ENCODE measurements at regions not wholly inside any gene's neighbourhood (a gene's known extent, or its start where the extent isn't known, plus 50 kb on each side); places are given as distances from the start of the nearest gene placed in this dataset.

DNA sequence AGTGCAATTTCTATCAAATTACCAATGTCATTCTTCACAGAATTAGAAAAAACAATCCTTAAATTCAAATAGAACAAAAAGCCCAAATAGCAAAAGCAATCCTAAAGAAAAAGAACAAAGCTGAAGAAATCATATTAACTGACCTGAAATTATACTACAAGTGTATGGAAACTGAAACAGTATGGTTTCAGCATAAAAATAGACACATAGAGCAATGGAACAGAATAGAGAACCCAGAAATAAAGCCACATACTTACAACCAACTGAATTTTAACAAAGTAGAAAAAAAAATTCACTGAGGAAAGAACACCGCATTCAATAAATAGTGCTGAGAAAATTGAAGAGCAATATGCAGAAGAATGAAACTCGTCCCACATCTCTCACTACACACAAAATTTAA is 142.0 kb upstream of the CHRM2 start:
- H3K9me3 ChIP-seq, result no peaks in the 10 kb centered on the region
- WGBS, 2 donors, result 53 to 71% methylated on average over 2 of the region's 2 CpGs
- intact Hi-C loops (cut with DNase I), result no loop called here
- H3K4me1 ChIP-seq, result no peaks in the 10 kb centered on the region
- H3K27me3 ChIP-seq, result no peaks in the 10 kb centered on the region
- no peak overlapping the region for H3K4me3 ChIP-seq
- H3K36me3 ChIP-seq, result no peaks in the 10 kb centered on the region
- no peak overlapping the region for H3K27ac ChIP-seq
- TF ChIP-seq POLR2A (IDR thresholded peaks at IDR 0.05), result no peak
- no peak for TF ChIP-seq EP300 (IDR thresholded peaks at IDR 0.05)
- TF ChIP-seq, protein P1, sequence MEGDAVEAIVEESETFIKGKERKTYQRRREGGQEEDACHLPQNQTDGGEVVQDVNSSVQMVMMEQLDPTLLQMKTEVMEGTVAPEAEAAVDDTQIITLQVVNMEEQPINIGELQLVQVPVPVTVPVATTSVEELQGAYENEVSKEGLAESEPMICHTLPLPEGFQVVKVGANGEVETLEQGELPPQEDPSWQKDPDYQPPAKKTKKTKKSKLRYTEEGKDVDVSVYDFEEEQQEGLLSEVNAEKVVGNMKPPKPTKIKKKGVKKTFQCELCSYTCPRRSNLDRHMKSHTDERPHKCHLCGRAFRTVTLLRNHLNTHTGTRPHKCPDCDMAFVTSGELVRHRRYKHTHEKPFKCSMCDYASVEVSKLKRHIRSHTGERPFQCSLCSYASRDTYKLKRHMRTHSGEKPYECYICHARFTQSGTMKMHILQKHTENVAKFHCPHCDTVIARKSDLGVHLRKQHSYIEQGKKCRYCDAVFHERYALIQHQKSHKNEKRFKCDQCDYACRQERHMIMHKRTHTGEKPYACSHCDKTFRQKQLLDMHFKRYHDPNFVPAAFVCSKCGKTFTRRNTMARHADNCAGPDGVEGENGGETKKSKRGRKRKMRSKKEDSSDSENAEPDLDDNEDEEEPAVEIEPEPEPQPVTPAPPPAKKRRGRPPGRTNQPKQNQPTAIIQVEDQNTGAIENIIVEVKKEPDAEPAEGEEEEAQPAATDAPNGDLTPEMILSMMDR (IDR thresholded peaks at IDR 0.05), result no peak
- no peak for TF ChIP-seq POLR2AphosphoS5 (IDR thresholded peaks at IDR 0.05)
- DNase-seq, result no peak

DNA sequence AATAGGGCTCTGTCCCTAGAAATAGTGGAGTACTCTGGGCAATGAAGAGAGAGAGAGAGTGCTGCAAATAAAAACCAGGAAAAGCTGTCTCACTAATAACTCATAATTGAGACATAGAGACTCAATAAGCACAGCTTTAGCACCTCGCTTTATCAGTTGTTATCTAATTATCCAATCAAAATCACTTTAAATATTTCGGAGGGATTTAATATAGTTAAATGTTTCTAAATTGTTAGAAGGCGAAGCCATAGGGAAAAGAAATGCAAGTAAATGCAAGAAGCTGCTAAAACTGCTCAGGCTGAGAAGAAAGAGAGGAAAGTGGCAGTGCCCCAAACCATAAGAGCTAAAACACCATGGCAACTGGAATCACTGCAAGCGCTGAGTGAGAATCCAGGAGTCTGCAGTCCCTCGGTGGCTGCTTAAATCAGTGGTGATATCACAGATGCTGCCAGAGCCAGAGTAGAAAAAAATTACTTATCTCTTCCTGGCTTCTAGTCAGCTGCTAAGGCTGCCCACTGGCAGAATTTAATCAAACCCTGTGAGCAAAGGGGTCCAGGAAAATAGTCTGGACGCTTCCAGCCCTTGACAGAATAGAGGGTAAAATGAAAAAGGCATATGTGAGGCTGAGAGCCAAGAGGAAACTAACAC is 150.4 kb upstream of the CHRM2 start:
- Histone ChIP-seq H3K9me3 (no peaks in the 10 kb centered on the region), H3K4me3 (no peak overlapping the region), H3K4me1 (no peaks in the 10 kb centered on the region), H3K36me3 (no peaks in the 10 kb centered on the region), H3K27ac (no peak overlapping the region), H3K27me3 (no peaks in the 10 kb centered on the region)
- WGBS, 2 donors, result 80 to 84% methylated on average over 6 of the region's 6 CpGs
- DNase-seq, result no peak
- intact Hi-C loops (cut with DNase I), result no loop called here
- TF ChIP-seq, protein P1 (IDR thresholded peaks at IDR 0.05), result no peak
- TF ChIP-seq EP300 (IDR thresholded peaks at IDR 0.05), result no peak
- TF ChIP-seq POLR2A (IDR thresholded peaks at IDR 0.05), result no peak
- TF ChIP-seq POLR2AphosphoS5 (IDR thresholded peaks at IDR 0.05), result no peak

DNA sequence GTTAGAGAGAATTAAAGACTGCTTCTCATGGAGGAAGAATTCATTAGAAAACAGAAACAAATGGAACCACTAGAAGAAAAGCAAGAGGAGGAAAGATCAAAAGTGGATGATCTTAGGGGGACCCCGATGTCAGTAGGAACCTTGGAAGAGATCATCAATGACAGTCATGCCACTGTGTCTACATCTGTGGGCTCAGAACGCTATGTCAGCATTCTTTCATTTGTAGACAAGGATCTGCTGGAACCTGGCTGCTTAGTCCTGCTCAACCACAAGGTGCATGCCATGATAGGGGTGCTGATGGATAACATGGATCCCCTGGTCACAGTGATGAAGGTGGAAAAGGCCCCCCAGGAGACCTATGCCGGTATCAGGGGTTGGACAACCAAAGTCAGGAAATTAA is 154.4 kb upstream of the CHRM2 start:
- WGBS, 2 donors, result 89 to 93% methylated on average over 3 of the region's 3 CpGs

DNA sequence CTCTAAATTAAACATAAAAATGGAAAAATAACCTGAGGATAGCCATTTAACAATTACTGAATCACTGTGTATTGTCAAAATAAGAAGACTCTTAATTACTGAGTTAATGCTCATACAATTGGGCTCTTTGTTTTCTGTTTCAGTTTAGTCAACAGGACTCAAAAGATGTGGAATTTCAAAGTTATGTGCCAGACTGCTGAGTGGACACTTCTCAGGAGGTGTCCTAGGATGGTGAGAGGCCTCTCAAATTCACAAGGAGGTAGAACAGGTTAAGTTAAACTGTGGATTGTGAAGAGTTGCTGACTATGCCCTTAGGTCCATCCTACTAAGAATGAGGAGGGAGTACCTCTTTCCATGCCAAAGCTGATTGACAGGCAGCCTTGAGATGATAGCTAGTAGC is 157.7 kb upstream of the CHRM2 start:
- H3K27ac ChIP-seq, result peak overlapping the region in 1 of 4 donors; percentile 18
- H3K9me3 ChIP-seq, result no peaks in the 10 kb centered on the region
- no peaks in the 10 kb centered on the region for H3K27me3 ChIP-seq
- peaks cover 0 to 28% (median 7%) of the 10 kb centered on the region in 4 donors for H3K4me1 ChIP-seq
- no peak overlapping the region for H3K4me3 ChIP-seq
- DNase-seq, result no peak
- intact Hi-C loops (cut with DNase I), result no loop called here
- TF ChIP-seq, protein P1 (IDR thresholded peaks at IDR 0.05), result no peak
- TF ChIP-seq EP300 (IDR thresholded peaks at IDR 0.05) (no peak), POLR2A (IDR thresholded peaks at IDR 0.05) (no peak), POLR2AphosphoS5 (IDR thresholded peaks at IDR 0.05) (no peak)
- no peaks in the 10 kb centered on the region for H3K36me3 ChIP-seq

More for the DNA sequence above, 154.4 kb upstream of the CHRM2 start:
- no peak overlapping the region for H3K27ac ChIP-seq
- TF ChIP-seq EP300 (IDR thresholded peaks at IDR 0.05), result no peak
- no peak for TF ChIP-seq POLR2AphosphoS5 (IDR thresholded peaks at IDR 0.05)
- TF ChIP-seq, protein P1 (IDR thresholded peaks at IDR 0.05), result no peak
- TF ChIP-seq POLR2A (IDR thresholded peaks at IDR 0.05), result no peak
- no peaks in the 10 kb centered on the region for H3K9me3 ChIP-seq
- DNase-seq, result no peak
- no peaks in the 10 kb centered on the region for H3K27me3 ChIP-seq
- H3K4me3 ChIP-seq, result no peak overlapping the region
- peaks cover 0 to 19% (median 3%) of the 10 kb centered on the region in 4 donors for H3K4me1 ChIP-seq
- H3K36me3 ChIP-seq, result no peaks in the 10 kb centered on the region
- intact Hi-C loops (cut with DNase I), result no loop called here

DNA sequence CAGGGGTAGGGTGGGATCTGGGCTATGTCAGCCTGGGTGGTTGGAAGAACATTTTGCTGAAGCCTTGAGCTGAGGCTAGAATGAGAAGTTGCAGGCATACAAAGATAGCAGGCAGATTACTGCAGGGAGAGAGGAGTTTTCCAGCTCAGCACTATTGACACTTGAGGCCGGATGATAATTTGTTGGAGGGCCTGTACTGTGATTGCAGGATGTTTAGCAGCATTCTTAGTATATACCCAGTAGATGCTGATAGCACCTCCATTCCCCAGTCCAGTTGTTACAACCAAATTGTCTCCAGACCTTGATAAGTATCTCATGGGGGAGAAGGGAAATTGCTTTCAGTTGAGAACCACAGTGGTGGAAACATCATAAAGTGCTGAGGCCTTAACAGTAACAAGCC is 158.6 kb upstream of the CHRM2 start:
- H3K27me3 ChIP-seq, result no peaks in the 10 kb centered on the region
- H3K4me1 ChIP-seq, result peaks cover 0 to 28% (median 7%) of the 10 kb centered on the region in 4 donors
- H3K9me3 ChIP-seq, result no peaks in the 10 kb centered on the region
- intact Hi-C loops (cut with DNase I), result no loop called here
- no peak overlapping the region for H3K4me3 ChIP-seq
- 17 to 21% methylated on average over 1 of the region's 1 CpG for WGBS, 2 donors
- H3K36me3 ChIP-seq, result no peaks in the 10 kb centered on the region
- TF ChIP-seq, protein P1 (IDR thresholded peaks at IDR 0.05), result no peak
- TF ChIP-seq POLR2AphosphoS5 (IDR thresholded peaks at IDR 0.05), result no peak
- no peak for TF ChIP-seq POLR2A (IDR thresholded peaks at IDR 0.05)
- no peak for TF ChIP-seq EP300 (IDR thresholded peaks at IDR 0.05)
- no peak for DNase-seq
- peak overlapping the region in 1 of 4 donors; percentile 18 for H3K27ac ChIP-seq

All from sigmoid colon (tissue), 6 donors.